ENCODE measurements at regions not wholly inside any gene's neighbourhood (a gene's known extent, or its start where the extent isn't known, plus 50 kb on each side); places are given as distances from the start of the nearest gene placed in this dataset.

- no peak for DNase-seq
- WGBS, 2 donors (ENCODE audit: low coverage in 1 of 2) = 83 to 100% methylated on average over 2 of the region's 2 CpGs
- in situ Hi-C loops (cut with MboI; ENCODE audit: low pct_ligation_motif_present in 1 of 4, low pct_unique_long_range_greater_than_20kb in 1 of 4, low sequenced_read_pairs in 3 of 4) (no loop called here), intact Hi-C loops (cut with DNase I; ENCODE audit: low total_unique reads) (no loop called here)
- Histone ChIP-seq H3K9me3 (no peaks in the 10 kb centered on the region), H3K27ac (no peak overlapping the region), H3K4me1 (peaks cover 0 to 5% (median 5%) of the 10 kb centered on the region in 4 donors), H3K4me3 (no peak overlapping the region), H3K36me3 (no peaks in the 10 kb centered on the region), H3K27me3 (no peaks in the 10 kb centered on the region)
- TF ChIP-seq POLR2AphosphoS5 (IDR thresholded peaks at IDR 0.05) (no peak), CTCF (IDR thresholded peaks at IDR 0.05) (no peak), POLR2A (IDR thresholded peaks at IDR 0.05) (no peak), EP300 (IDR thresholded peaks at IDR 0.05; ENCODE audit: low read depth) (no peak)
These were observed 610.3 kb downstream of the TLE1 start for GRCh38 chr9:81079055-81079454.

DNA sequence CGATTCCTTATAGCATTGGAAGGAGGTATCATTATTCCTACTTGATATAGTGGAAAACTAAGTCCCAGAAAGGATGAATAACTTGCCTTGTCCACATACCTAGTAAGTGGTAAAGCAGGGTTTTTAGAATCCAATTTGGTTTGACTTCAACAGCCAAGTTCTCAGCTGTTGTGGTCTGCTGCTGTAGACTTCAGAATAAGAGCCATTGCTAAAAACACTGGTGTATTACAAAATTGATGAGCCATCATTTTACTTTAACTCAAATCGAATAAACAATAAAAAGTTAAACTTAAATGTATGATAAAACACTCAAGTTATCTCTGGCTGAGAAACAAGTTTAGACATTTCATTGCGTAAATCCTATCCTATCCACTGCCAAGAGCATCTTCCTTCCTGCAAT is 610.8 kb downstream of the TLE1 start:
- Histone ChIP-seq H3K36me3 (no peaks in the 10 kb centered on the region), H3K4me3 (no peak overlapping the region), H3K9me3 (no peaks in the 10 kb centered on the region), H3K27me3 (no peaks in the 10 kb centered on the region), H3K4me1 (peaks cover 0 to 5% (median 2%) of the 10 kb centered on the region in 4 donors), H3K27ac (no peak overlapping the region)
- intact Hi-C loops (cut with DNase I; ENCODE audit: low total_unique reads) = no loop called here
- DNase-seq = no peak
- TF ChIP-seq CTCF (IDR thresholded peaks at IDR 0.05) (no peak), POLR2A (IDR thresholded peaks at IDR 0.05) (no peak), POLR2AphosphoS5 (IDR thresholded peaks at IDR 0.05) (no peak), EP300 (IDR thresholded peaks at IDR 0.05; ENCODE audit: low read depth) (no peak)
- in situ Hi-C loops (cut with MboI; ENCODE audit: low pct_ligation_motif_present in 1 of 4, low pct_unique_long_range_greater_than_20kb in 1 of 4, low sequenced_read_pairs in 3 of 4) = no loop called here
- 80 to 86% methylated on average over 3 of the region's 3 CpGs for whole genome bisulfite sequencing, 2 donors (ENCODE audit: low coverage in 1 of 2)

GRCh38 chr9:81077572-81077971 is 611.8 kb downstream of the TLE1 start:
- intact Hi-C loops (cut with DNase I; ENCODE audit: low total_unique reads) (no loop called here), in situ Hi-C loops (cut with MboI; ENCODE audit: low pct_ligation_motif_present in 1 of 4, low pct_unique_long_range_greater_than_20kb in 1 of 4, low sequenced_read_pairs in 3 of 4) (no loop called here)
- TF ChIP-seq POLR2A (IDR thresholded peaks at IDR 0.05) (no peak), EP300 (IDR thresholded peaks at IDR 0.05; ENCODE audit: low read depth) (no peak), CTCF (IDR thresholded peaks at IDR 0.05) (no peak), POLR2AphosphoS5 (IDR thresholded peaks at IDR 0.05) (no peak)
- H3K36me3 ChIP-seq = no peaks in the 10 kb centered on the region
- H3K4me3 ChIP-seq = no peak overlapping the region
- no peaks in the 10 kb centered on the region for H3K4me1 ChIP-seq
- no peak for DNase-seq
- no peak overlapping the region for H3K27ac ChIP-seq
- no peaks in the 10 kb centered on the region for H3K27me3 ChIP-seq
- no peaks in the 10 kb centered on the region for H3K9me3 ChIP-seq

DNA sequence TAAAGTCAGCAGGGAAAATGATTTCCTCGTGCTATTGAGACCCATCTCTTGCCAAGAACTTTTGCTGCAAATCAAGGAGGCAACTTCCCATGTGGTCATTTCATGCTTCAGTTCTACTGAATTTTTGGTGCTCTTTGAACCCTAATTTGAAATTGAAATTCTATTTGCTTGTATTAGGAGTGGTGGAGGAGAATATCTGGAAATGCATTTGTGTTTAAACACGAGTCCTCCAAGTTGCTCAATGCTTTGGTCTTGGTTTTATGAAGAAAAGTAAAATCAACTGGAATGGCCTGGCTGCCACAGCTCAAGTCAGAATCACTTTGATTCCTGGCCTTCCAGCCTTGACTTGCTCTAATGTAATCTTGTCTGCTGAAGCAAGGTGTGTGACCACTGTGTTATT is 613.2 kb downstream of the TLE1 start:
- no peak for TF ChIP-seq POLR2AphosphoS5 (IDR thresholded peaks at IDR 0.05)
- TF ChIP-seq EP300 (IDR thresholded peaks at IDR 0.05; ENCODE audit: low read depth) = no peak
- TF ChIP-seq POLR2A (IDR thresholded peaks at IDR 0.05) = no peak
- TF ChIP-seq CTCF (IDR thresholded peaks at IDR 0.05) = no peak
- intact Hi-C loops (cut with DNase I; ENCODE audit: low total_unique reads) = no loop called here
- 58 to 78% methylated on average over 1 to 2 of the region's 2 CpGs for WGBS, 2 donors (ENCODE audit: low coverage in 1 of 2)

More for the DNA sequence above, 613.2 kb downstream of the TLE1 start:
- H3K27me3 ChIP-seq = no peaks in the 10 kb centered on the region
- no peaks in the 10 kb centered on the region for H3K36me3 ChIP-seq
- H3K4me1 ChIP-seq = no peaks in the 10 kb centered on the region
- no peak overlapping the region for H3K4me3 ChIP-seq
- no peak for DNase-seq
- H3K9me3 ChIP-seq = no peaks in the 10 kb centered on the region
- no peak overlapping the region for H3K27ac ChIP-seq
- in situ Hi-C loops (cut with MboI; ENCODE audit: low pct_ligation_motif_present in 1 of 4, low pct_unique_long_range_greater_than_20kb in 1 of 4, low sequenced_read_pairs in 3 of 4) = no loop called here

Data from transverse colon (tissue), 4 donors.